GM21447 (cell line): ENCODE measurements at regions not wholly inside any gene's neighbourhood (a gene's known extent, or its start where the extent isn't known, plus 50 kb on each side); places are given as distances from the start of the nearest gene placed in this dataset.

Experiments
- ATAC-seq: cut with Tn5 transposase; IDR thresholded peaks from one replicate; pipeline ENCODE4 v1.9.1; 2021; ENCODE audit not compliant: unreplicated experiment

DNA sequence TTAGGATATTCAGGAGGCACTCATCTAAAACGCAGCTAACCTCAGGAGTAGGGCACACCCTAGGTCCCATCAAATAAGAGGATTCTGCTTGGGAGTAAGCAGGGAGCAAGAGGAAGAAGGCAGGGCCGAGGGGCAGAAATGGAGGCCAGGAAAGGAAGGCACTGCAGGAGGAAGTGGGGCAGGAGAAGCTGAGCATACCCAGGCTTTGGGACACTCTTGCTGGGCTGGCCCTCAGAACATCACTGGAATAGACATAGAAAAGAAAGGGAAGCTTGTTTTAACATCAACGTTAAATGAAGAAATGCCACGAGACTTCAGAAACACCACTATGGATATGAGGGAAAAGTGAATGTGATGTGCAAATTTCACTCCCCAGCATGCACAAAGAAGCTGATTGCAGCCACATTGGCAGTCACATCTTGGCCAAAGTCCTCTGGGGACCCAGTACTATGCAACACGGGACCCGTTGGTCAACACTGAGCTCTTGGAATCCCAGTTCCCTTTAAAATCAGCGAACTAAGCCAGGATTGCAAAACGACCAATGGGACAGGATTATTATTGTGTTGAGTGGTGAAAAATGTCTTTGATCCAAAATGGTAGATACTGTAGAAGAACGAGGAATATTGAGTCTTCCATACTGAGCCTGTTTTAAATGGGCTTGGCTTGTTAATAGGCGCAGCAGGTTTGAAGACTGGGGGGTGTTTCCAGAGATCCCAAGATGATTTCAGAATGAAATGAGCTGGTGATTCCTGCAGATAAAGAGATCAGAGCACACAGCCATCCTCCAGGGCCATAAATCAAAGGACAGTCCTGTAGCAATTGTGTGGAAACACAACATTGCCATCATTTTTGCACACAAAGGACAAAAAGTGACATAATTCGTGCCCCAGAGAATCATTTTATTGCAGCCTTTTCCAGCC lies 152.4 kb downstream of the TOMM20 start:
- no peak for ATAC-seq

- no peak for ATAC-seq
Measured at GRCh38 chr1:234975122-234975940, 153.3 kb downstream of the TOMM20 start.

GRCh38 chr1:234973426-234974250 lies 155.0 kb downstream of the TOMM20 start:
- ATAC-seq = no peak

DNA sequence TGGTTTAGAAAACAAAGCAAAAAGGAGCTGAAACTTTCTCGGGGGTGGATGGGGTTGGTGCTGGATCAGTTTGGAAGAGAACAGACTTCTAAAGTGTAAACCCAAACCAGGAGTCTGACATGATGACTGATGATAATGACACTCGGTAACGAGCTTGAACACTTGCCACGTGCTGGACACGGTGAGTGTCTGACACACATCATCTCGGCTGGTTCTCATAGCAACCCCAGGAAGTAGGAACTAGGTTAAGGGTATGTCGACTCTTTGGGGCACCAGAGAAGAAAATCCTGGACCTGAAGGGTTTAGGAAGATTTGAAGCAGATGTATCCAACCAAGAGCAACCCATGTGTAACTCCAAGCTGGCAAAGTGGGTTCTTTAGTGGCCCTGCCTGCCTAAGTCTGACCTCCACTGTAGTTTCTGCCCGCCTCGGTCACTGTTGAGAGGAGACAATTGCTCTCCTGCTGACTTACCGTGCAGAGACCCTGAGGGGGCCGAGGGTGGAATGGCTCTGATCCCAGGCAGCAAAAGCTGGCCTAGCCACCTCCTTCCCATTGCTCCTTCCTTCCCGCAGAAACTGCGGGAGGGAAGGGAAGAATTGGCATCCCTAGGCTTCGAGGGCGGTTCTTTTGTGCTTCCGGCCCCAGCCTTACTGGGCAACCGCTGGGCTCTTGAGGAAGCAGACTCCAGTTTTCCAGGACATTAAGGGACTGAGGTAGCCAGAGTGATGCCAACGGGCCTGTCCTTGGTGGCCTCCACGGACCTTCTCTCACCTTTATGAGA lies 156.0 kb downstream of the TOMM20 start:
- no peak for ATAC-seq

DNA sequence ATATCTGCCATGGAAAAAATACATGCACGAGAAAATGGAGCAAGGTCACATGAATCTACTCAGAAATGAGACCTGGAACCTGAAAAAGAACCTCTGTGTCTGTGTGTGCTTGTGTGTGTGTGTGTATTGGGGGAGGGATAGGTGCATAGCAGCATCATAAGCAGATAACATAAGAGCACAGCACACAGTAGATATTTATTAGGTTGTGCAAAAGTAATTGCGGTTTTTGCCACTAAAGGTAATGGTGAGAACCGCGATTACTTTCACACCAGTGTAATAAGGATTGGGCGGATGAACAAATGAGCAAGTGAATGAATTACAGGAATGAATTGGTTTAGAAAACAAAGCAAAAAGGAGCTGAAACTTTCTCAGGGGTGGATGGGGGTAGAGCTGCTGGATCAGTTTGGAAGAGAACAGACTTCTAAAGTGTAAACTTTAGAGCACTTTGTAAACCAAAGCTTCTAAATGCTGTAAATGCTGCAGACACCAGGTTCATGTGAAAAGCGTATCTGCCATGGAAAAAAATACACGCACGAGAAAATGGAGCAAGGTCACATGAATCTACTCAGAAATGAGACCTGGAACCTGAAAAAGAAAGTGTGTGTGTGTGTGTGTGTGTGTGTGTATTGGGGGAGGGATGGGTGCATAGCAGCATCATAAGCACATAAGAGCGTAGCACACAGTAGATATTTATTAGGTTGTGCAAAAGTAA lies 156.9 kb downstream of the TOMM20 start:
- peak; percentile 31 for ATAC-seq

- peak; percentile 39 for ATAC-seq
Measured at GRCh38 chr1:234970731-234971476, 157.7 kb downstream of the TOMM20 start.

DNA sequence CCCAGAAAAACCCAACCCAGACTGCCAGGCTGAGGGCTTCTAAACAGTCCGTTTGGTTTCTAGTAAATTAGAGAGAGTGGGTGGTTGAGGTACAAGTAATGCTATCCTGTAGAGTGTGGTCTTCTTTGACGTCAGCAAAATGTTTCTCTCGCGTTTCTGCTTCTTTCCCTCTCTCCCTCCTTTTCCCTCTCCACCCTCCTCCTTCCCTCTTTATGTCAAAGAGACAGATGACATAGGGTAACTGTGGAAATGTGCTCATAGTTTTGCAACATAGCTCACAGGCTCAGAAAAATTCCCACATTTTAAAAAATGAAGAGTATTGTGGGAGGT lies 158.3 kb downstream of the TOMM20 start:
- no peak for ATAC-seq

DNA sequence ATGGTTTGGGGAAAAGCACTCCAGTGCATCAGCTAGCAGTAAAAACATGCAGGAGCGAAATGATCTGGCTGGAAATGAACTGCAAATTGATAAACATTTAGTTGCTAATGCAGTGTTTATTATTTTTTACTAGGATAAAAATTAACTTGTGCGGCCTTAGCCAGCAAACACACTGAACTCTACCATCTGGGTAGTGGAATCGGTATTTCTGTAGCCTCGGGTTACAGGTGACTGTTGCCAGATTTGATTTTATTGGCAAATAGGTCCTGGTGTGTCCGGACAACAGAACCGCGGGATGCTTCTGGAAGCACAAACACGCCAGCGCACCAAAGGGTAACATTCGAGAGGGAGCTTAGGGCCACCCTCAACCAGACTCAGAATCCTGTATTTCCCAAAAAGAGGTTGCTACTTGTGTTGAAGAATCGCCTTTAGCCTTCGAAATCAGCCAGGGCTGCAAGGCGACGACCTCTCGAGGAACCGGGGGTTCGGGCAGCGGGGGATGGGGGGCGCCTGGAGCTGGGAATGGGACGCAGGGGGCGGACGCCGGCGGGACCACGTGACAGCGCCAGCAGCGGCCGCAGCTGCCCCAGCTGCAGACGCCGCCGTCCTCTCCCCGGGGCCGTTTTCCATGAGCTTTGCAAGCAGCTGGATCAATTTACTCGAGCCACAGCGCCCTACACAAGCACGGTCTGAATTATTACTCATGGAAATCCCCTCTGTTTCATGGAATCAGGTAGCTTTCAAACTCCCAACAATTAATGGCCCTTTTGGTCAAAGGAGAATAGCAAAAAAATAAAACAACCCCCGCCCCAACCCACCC lies 158.8 kb downstream of the TOMM20 start:
- ATAC-seq = no peak

GRCh38 chr1:234969011-234969441 lies 159.6 kb downstream of the TOMM20 start:
- ATAC-seq = no peak

- no peak for ATAC-seq
Measured at GRCh38 chr1:234968451-234968850, 160.2 kb downstream of the TOMM20 start.

DNA sequence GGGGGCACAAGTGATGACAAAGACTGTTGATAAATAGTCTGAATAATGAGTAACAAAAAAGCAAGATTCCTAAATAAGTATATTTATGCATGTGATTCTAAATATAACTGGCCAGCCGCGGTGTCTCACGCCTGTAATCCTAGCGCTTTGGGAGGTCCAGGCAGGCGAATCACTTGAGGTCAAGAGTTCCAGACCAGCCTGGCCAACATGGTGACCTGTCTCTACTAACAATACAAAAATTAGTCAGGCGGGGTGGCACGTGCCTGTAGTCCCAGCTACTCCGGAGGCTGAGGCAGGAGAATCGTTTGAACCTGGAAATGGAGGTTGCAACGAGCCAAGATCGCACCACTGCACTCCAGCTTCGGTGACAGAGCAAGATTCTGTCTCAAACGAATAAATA lies 161.5 kb downstream of the TOMM20 start:
- ATAC-seq = no peak

GRCh38 chr1:234965111-234965510 lies 163.5 kb downstream of the TOMM20 start:
- no peak for ATAC-seq

- no peak for ATAC-seq
Measured at GRCh38 chr1:234963904-234964702, 164.5 kb downstream of the TOMM20 start.

- peak; percentile 78 for ATAC-seq
Measured at GRCh38 chr1:234963180-234963903, 165.3 kb downstream of the TOMM20 start.

- peak; percentile 58 for ATAC-seq
Measured at GRCh38 chr1:234962340-234962989, 166.2 kb downstream of the TOMM20 start.
